GM12878 (cell line): ENCODE measurements at regions not wholly inside any gene's neighbourhood (a gene's known extent, or its start where the extent isn't known, plus 50 kb on each side); places are given as distances from the start of the nearest gene placed in this dataset.

Experiments
- ATF2 ChIP-seq: IDR thresholded peaks from 2 replicates; pipeline ENCODE4 v1.6.1; 2012; ENCODE audit warnings: low read length, inconsistent platforms
- CTCF ChIP-seq, 3 experiments: IDR thresholded peaks in 2 of 3; conservative IDR thresholded peaks in 1 of 3; 2 replicates each; pipeline ENCODE4 v1.5.1; 2011; ENCODE audit warnings: low read depth in 3 of 3, low read length in 3 of 3, mild to moderate bottlenecking in 3 of 3, control low read depth in 2 of 3, moderate library complexity in 2 of 3, inconsistent platforms in 1 of 3, mixed read lengths in 1 of 3; ENCODE audit not compliant: control insufficient read depth in 2 of 3, insufficient read depth in 1 of 3; ENCODE audit errors: extremely low read depth in 1 of 3
- JUNB ChIP-seq: IDR thresholded peaks from 2 replicates; pipeline ENCODE4 v1.6.1; 2016; ENCODE audit warnings: antibody characterized with exemption, mild to moderate bottlenecking
- SIN3A ChIP-seq: IDR thresholded peaks from 2 replicates; pipeline ENCODE4 v1.6.1; 2012; ENCODE audit warnings: low read depth, low read length, improper control_type of control experiment
- TAF1 ChIP-seq: IDR thresholded peaks from 2 replicates; pipeline ENCODE4 v1.6.1; 2011; ENCODE audit warnings: mild to moderate bottlenecking, low read depth, low read length, borderline replicate concordance
- TF ChIP-seq, protein P1 (sequence below): fragments of 450-650 bp; IDR thresholded peaks from 2 replicates; pipeline ENCODE4 v1.6.1; 2018; ENCODE audit warnings: mild to moderate bottlenecking, low read depth, moderate library complexity; ENCODE audit not compliant: partially characterized antibody

DNA sequence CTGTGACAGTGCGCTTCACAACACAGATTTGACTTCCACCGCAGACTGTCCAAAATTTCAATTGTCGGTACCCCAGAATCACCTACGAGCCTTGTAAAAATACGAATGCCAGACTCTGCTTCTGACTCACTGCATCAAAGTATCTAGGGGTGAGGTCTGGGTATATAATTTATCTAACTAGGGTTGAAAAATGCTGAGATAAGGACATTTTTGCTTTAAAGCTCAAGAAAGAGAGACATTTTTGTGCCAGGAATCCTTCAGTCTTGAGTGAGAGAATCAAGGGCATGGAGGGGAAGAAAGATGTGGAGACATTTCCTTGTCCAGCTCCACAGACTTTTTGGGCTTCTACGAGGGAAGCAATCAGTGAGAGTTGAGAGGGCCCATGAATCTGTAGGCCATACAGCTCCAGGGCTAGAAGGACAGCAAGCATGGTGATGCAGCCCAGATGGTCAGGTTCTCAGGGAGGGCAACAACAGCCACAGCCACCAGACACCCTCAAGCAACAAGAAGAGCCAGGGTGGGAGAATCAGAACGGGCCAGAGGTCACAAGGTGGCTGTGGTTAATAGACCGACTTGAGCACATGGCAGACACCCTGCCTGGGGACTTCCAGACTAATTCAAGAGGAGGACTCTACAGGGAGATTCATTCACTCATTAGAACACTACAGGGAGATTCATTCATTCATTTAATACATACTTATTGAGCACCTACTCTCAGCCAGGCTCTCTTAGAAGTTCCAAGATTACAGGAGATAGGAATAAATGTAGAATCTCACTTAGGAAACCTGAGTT, 211.1 kb upstream of the PRDM1 start:
- TF ChIP-seq, protein P1, sequence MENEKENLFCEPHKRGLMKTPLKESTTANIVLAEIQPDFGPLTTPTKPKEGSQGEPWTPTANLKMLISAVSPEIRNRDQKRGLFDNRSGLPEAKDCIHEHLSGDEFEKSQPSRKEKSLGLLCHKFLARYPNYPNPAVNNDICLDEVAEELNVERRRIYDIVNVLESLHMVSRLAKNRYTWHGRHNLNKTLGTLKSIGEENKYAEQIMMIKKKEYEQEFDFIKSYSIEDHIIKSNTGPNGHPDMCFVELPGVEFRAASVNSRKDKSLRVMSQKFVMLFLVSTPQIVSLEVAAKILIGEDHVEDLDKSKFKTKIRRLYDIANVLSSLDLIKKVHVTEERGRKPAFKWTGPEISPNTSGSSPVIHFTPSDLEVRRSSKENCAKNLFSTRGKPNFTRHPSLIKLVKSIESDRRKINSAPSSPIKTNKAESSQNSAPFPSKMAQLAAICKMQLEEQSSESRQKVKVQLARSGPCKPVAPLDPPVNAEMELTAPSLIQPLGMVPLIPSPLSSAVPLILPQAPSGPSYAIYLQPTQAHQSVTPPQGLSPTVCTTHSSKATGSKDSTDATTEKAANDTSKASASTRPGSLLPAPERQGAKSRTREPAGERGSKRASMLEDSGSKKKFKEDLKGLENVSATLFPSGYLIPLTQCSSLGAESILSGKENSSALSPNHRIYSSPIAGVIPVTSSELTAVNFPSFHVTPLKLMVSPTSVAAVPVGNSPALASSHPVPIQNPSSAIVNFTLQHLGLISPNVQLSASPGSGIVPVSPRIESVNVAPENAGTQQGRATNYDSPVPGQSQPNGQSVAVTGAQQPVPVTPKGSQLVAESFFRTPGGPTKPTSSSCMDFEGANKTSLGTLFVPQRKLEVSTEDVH: no peak
- TF ChIP-seq TAF1 (no peak), CTCF (IDR thresholded peaks at IDR 0.05 in 2 of 3, conservative IDR thresholded peaks at IDR 0.05 in 1 of 3; ENCODE audit: control insufficient read depth in 2 of 3, extremely low read depth in 1 of 3, insufficient read depth in 1 of 3, low read depth in 3 of 3, low read length in 3 of 3) (no peak), ATF2 (no peak), SIN3A (no peak), JUNB (no peak)
